Breast epithelium (tissue), 3 donors: ENCODE measurements at regions not wholly inside any gene's neighbourhood (a gene's known extent, or its start where the extent isn't known, plus 50 kb on each side); places are given as distances from the start of the nearest gene placed in this dataset.

Source experiments
- CTCF ChIP-seq, 3 donors: fragments of 450-650 bp; IDR thresholded peaks; one replicate each; pipeline ENCODE4 v1.5.1; 2016 to 2017; ENCODE audit warnings: antibody characterized with exemption in 3 of 3, mild to moderate bottlenecking in 3 of 3, moderate library complexity in 3 of 3
- POLR2AphosphoS5 ChIP-seq, 3 donors: sonication (generic); formaldehyde crosslinking; IDR thresholded peaks; one replicate each; pipeline ENCODE4 v1.6.1; 2017; ENCODE audit warnings: antibody characterized with exemption in 3 of 3

GRCh38 chr22:27295040-27295439 lies 506.5 kb downstream of the MN1 start:
- TF ChIP-seq CTCF (IDR thresholded peaks at IDR 0.05) (no peak), POLR2AphosphoS5 (IDR thresholded peaks at IDR 0.05) (no peak)
